Nephron (organoid): ENCODE measurements at regions not wholly inside any gene's neighbourhood (a gene's known extent, or its start where the extent isn't known, plus 50 kb on each side); places are given as distances from the start of the nearest gene placed in this dataset.
"Not testable (repeated sequence)": the region's sequence is repeated elsewhere in the genome, so short reads cannot be mapped to it uniquely, and the experiment has no call there.

ENCODE experiments used
- H3K27ac Mint-ChIP-seq, 3 experiments: 2 replicates each; pipeline ENCODE4 v1.8.0; 2020; ENCODE audit warnings: mixed read lengths in 3 of 3, mild to moderate bottlenecking in 2 of 3, moderate library complexity in 1 of 3
- H3K27me3 Mint-ChIP-seq: 2 replicates; pipeline ENCODE4 v1.8.0; 2021; ENCODE audit warnings: low read depth, mild to moderate bottlenecking, moderate library complexity, mixed read lengths
- H3K36me3 Mint-ChIP-seq: 2 replicates; pipeline ENCODE4 v1.8.0; 2020; ENCODE audit warnings: low read depth, mixed read lengths
- H3K4me1 Mint-ChIP-seq: 2 replicates; pipeline ENCODE4 v1.8.0; 2020; ENCODE audit warnings: mixed read lengths
- H3K4me3 Mint-ChIP-seq, 3 experiments: 2 replicates each; pipeline ENCODE4 v1.8.0; 2020; ENCODE audit warnings: mild to moderate bottlenecking in 3 of 3, mixed read lengths in 3 of 3, moderate library complexity in 2 of 3
- H3K9me3 Mint-ChIP-seq: 2 replicates; pipeline ENCODE4 v1.8.0; 2020; ENCODE audit warnings: mixed read lengths
- TF ChIP-seq, protein P1 (sequence below), 3 experiments: fragments of 200-600 bp; sonication (generic); IDR thresholded peaks; one replicate each; pipeline ENCODE4 v1.5.0; 2021; ENCODE audit warnings: antibody characterized with exemption in 3 of 3; ENCODE audit not compliant: unreplicated experiment in 3 of 3

DNA sequence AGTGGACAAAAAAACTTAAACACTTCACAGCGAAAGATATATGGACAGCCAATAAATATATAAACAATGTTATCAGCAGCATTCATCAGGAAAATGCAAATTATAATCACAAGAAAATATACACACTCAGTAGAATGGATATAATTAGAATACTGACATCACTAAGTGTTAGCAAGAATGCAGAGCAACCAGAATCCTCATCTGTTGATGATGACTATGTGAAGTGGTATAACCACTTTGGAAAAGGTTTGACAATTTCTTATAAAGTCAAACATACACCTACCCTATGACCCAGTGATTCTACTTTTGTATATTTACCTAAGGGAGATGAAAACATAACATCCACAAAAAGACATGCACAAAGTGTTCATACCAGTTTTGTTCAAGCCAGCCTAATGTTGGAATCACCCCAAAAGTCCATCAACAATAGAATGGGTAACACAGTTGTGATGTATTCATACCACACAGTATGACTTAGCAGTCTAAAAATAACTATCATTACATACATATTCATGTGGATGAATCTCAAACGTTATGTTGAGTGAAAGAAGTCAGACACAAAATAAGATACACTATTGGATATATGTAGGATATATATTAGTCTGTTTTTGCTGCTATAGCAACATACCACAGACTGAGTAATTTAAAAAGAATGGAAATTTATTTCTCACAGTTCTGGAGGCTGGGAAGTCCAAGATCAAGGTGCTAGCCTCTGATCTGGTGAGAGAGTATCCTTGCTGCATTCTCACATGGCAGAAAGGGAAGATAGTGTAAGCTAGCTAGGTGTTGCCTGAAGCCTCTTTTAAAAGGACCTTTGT lies 148.8 kb upstream of the ADAMTSL1 start:
- Mint-ChIP-seq H3K36me3 (no peaks in the 10 kb centered on the region), H3K27ac (no peak overlapping the region), H3K9me3 (peaks cover 7% of the 10 kb centered on the region), H3K27me3 (no peaks in the 10 kb centered on the region), H3K4me1 (peaks cover 13% of the 10 kb centered on the region), H3K4me3 (no peak overlapping the region)
- TF ChIP-seq, protein P1, sequence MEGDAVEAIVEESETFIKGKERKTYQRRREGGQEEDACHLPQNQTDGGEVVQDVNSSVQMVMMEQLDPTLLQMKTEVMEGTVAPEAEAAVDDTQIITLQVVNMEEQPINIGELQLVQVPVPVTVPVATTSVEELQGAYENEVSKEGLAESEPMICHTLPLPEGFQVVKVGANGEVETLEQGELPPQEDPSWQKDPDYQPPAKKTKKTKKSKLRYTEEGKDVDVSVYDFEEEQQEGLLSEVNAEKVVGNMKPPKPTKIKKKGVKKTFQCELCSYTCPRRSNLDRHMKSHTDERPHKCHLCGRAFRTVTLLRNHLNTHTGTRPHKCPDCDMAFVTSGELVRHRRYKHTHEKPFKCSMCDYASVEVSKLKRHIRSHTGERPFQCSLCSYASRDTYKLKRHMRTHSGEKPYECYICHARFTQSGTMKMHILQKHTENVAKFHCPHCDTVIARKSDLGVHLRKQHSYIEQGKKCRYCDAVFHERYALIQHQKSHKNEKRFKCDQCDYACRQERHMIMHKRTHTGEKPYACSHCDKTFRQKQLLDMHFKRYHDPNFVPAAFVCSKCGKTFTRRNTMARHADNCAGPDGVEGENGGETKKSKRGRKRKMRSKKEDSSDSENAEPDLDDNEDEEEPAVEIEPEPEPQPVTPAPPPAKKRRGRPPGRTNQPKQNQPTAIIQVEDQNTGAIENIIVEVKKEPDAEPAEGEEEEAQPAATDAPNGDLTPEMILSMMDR (IDR thresholded peaks at IDR 0.05; ENCODE audit: unreplicated experiment in 3 of 3): no peak

DNA sequence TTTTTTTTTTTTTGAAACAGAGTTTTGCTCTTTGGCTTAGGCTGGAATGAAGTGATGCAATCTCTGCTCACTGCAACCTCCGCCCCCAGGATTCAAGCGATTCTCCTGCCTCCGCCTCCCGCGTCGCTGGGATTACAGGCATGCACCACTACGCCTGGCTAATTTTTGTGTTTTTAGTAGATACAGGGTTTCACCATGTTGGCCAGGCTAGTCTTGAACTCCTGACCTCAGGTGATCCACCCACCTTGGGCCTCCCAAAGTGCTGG lies 148.3 kb upstream of the ADAMTSL1 start:
- H3K4me1 Mint-ChIP-seq: peaks cover 15% of the 10 kb centered on the region
- not testable (repeated sequence) for H3K36me3 Mint-ChIP-seq, H3K4me3 Mint-ChIP-seq, H3K27me3 Mint-ChIP-seq, H3K9me3 Mint-ChIP-seq, H3K27ac Mint-ChIP-seq

DNA sequence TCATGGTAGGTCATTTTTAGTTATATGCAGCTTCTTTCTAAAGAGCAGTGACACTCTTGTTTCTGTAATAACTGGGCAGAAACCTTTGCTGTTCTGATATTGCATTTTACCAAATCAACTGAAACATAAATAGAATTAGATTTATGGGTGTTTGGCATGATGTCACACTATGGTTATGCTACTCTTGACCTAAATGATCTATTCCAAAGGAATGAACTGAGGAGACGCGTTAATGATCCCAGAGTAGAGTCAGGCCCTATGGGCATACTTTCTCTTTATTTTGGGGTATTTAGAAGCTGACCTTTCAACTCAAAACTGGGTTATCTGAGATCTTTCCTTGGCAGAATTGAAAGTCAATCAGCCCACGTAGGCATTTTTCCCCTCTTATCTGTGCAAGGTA lies 146.8 kb upstream of the ADAMTSL1 start:
- TF ChIP-seq, protein P1 (IDR thresholded peaks at IDR 0.05; ENCODE audit: unreplicated experiment in 3 of 3): no peak
- Mint-ChIP-seq H3K27me3 (no peaks in the 10 kb centered on the region), H3K9me3 (peaks cover 7% of the 10 kb centered on the region), H3K4me1 (peaks cover 28% of the 10 kb centered on the region), H3K4me3 (no peak overlapping the region), H3K27ac (no peak overlapping the region), H3K36me3 (no peaks in the 10 kb centered on the region)

DNA sequence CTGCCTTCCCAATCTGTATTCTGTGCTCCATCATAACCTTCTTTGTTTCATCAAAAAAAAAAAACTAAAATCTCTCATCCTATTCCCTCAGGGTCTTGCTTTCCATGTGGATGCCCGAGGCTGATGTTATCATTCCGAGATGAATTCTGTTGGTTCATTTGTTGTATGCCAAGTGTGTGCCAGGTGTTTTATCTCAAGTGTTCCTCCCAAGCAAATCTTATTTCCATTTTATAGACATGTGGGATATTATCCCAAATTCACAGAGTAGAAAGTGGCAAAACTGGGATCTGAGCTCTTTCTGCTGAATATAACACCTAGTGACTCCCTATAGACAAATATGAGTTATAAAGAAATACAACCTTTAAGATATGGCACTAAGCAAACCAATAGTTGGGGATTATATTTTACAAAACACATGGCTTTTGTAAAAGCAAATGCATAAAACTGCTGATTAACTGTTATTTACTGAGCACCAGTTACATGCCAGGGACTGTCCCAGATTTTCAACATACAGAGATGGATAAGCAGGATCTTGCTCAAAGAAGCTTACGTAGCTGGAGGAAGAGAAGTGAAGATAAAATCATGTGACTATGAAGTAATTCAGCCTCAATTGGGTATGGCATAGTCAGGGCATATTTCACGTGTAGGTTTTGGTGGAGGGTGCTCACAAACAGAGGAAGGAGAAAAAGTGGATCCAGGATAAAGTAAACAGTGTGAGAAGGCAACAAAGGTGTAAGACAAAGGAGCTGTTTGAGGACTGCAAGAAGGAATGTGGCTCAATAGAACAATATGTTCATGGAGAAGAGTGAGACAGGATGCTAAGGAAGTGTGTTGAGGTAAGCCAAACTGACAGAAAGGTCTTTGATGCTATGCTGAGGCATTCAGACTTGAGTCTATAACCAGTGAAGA lies 143.3 kb upstream of the ADAMTSL1 start:
- H3K27me3 Mint-ChIP-seq: no peaks in the 10 kb centered on the region
- peaks cover 41% of the 10 kb centered on the region for H3K4me1 Mint-ChIP-seq
- no peaks in the 10 kb centered on the region for H3K36me3 Mint-ChIP-seq
- TF ChIP-seq, protein P1 (IDR thresholded peaks at IDR 0.05; ENCODE audit: unreplicated experiment in 3 of 3): no peak
- H3K4me3 Mint-ChIP-seq: no peak overlapping the region
- no peaks in the 10 kb centered on the region for H3K9me3 Mint-ChIP-seq
- peak overlapping the region; percentile 65 to 95 (median 88) for H3K27ac Mint-ChIP-seq

DNA sequence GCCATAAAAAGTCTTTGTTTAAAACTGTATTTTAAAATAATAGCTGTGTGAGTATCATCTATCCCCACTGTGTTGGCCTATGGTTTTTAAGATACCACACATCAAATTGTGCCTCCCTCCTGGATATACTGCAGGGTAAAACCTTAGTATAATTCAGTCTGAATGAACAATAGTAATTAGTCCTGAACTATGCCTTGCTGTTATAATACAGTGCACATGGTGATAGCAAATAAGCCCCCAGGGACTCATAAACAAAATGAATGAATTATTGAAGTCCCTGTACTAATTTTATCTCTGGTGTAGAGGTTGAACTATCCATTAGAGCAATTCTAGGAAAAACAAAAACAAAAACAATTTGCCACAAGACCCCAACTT lies 142.7 kb upstream of the ADAMTSL1 start:
- Mint-ChIP-seq H3K27me3 (no peaks in the 10 kb centered on the region), H3K9me3 (no peaks in the 10 kb centered on the region), H3K4me3 (no peak overlapping the region), H3K36me3 (no peaks in the 10 kb centered on the region), H3K4me1 (peaks cover 41% of the 10 kb centered on the region), H3K27ac (peak overlapping the region; percentile 65 to 95 (median 88))
- TF ChIP-seq, protein P1 (IDR thresholded peaks at IDR 0.05; ENCODE audit: unreplicated experiment in 3 of 3): no peak

DNA sequence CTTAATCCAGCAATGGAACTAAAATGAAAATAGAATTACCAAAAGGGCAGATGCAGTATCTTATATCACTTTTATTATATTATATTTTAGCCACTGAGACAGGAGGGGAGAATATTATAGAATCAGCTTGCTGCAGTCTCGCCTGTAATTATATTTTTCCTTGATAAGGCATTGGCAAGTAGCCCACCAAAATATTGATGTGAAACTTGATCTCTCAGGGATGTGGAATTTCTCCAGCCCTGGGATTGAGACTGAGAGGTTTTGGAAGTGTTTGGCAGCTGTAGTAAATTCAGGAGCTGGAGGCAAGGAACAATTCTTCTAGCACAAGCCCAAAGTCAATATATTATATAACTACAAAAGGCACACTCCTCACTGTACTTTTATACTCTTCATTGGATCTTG lies 142.1 kb upstream of the ADAMTSL1 start:
- Mint-ChIP-seq H3K27ac (peak overlapping the region; percentile 65 to 95 (median 88)), H3K27me3 (no peaks in the 10 kb centered on the region), H3K9me3 (no peaks in the 10 kb centered on the region), H3K4me1 (peaks cover 41% of the 10 kb centered on the region), H3K36me3 (no peaks in the 10 kb centered on the region), H3K4me3 (no peak overlapping the region)
- TF ChIP-seq, protein P1 (IDR thresholded peaks at IDR 0.05; ENCODE audit: unreplicated experiment in 3 of 3): no peak
